NCI-H2196 (cell line): ENCODE measurements at regions not wholly inside any gene's neighbourhood (a gene's known extent, or its start where the extent isn't known, plus 50 kb on each side); places are given as distances from the start of the nearest gene placed in this dataset.

ENCODE experiments used
- DNase-seq: peaks from one replicate; lab custom pipeline; 2025; ENCODE audit not compliant: unreplicated experiment; lab: John Stamatoyannopoulos, UW

- no peak for DNase-seq
Observed at GRCh38 chr15:93294896-93295295, 205.9 kb upstream of the RGMA start.

GRCh38 chr15:93294066-93294465 lies 205.1 kb upstream of the RGMA start:
- no peak for DNase-seq

- no peak for DNase-seq
Observed at GRCh38 chr15:93291380-93291779, 202.4 kb upstream of the RGMA start.

- no peak for DNase-seq
Observed at GRCh38 chr15:93290618-93290946, 201.6 kb upstream of the RGMA start.

- no peak for DNase-seq
Observed at GRCh38 chr15:93289941-93290617, 201.1 kb upstream of the RGMA start.

- no peak for DNase-seq
Observed at GRCh38 chr15:93288728-93289294, 199.8 kb upstream of the RGMA start.

GRCh38 chr15:93286446-93286845 lies 197.4 kb upstream of the RGMA start:
- DNase-seq = no peak

GRCh38 chr15:93283854-93284253 lies 194.8 kb upstream of the RGMA start:
- no peak for DNase-seq

GRCh38 chr15:93282808-93283207 lies 193.8 kb upstream of the RGMA start:
- no peak for DNase-seq

GRCh38 chr15:93278783-93279182 lies 189.8 kb upstream of the RGMA start:
- DNase-seq = no peak

GRCh38 chr15:93278006-93278405 lies 189.0 kb upstream of the RGMA start:
- no peak for DNase-seq

GRCh38 chr15:93274257-93274656 lies 185.2 kb upstream of the RGMA start:
- no peak for DNase-seq

- no peak for DNase-seq
Observed at GRCh38 chr15:93271871-93272270, 182.9 kb upstream of the RGMA start.

- no peak for DNase-seq
Observed at GRCh38 chr15:93270937-93271467, 182.0 kb upstream of the RGMA start.

- DNase-seq = no peak
Observed at GRCh38 chr15:93268066-93268465, 179.1 kb upstream of the RGMA start.

- DNase-seq = no peak
Observed at GRCh38 chr15:93266291-93266690, 177.3 kb upstream of the RGMA start.

GRCh38 chr15:93265111-93265556 lies 176.1 kb upstream of the RGMA start:
- no peak for DNase-seq

GRCh38 chr15:93261845-93262244 lies 172.8 kb upstream of the RGMA start:
- DNase-seq = no peak

GRCh38 chr15:93257920-93258319 lies 168.9 kb upstream of the RGMA start:
- DNase-seq = no peak

GRCh38 chr15:93253681-93254080 lies 164.7 kb upstream of the RGMA start:
- no peak for DNase-seq

- no peak for DNase-seq
Observed at GRCh38 chr15:93252780-93253179, 163.8 kb upstream of the RGMA start.

GRCh38 chr15:93250950-93251349 lies 161.9 kb upstream of the RGMA start:
- DNase-seq = no peak

GRCh38 chr15:93250209-93250608 lies 161.2 kb upstream of the RGMA start:
- no peak for DNase-seq
